ENCODE measurements at regions not wholly inside any gene's neighbourhood (a gene's known extent, or its start where the extent isn't known, plus 50 kb on each side); places are given as distances from the start of the nearest gene placed in this dataset.

GRCh38 chr11:129578006-129578405, 202.4 kb downstream of the BARX2 start:
- Histone ChIP-seq H3K36me3 (ENCODE audit: control insufficient read depth in 1 of 2, insufficient read depth in 2 of 2, low read length in 2 of 2) (no peaks in the 10 kb centered on the region), H3K4me1 (ENCODE audit: control insufficient read depth in 1 of 2, insufficient read depth in 2 of 2, low read length in 2 of 2) (no peaks in the 10 kb centered on the region), H3K9ac (ENCODE audit: low read length) (no peak overlapping the region), H3K4me3 (replicated peaks in 1 of 2; ENCODE audit: low read depth in 1 of 2, low read length in 2 of 2) (no peak overlapping the region), H3K9me2 (ENCODE audit: insufficient read depth) (no peaks in the 10 kb centered on the region), H3K4me2 (ENCODE audit: low read length) (no peak overlapping the region), H3K79me2 (ENCODE audit: insufficient read depth, low read length) (no peaks in the 10 kb centered on the region), H4K20me1 (ENCODE audit: insufficient read depth) (no peaks in the 10 kb centered on the region), H3K27me3 (ENCODE audit: insufficient read depth, low read length) (peaks cover 3% of the 10 kb centered on the region; the same call in 1 of the 2 replicates), H3K27ac (ENCODE audit: low read depth, low read length) (no peak overlapping the region), H3K9me3 (ENCODE audit: control insufficient read depth in 1 of 2, insufficient read depth in 1 of 2, low read depth in 1 of 2, low read length in 2 of 2) (no peaks in the 10 kb centered on the region), H2AFZ (ENCODE audit: low read depth, low read length, poor library complexity, severe bottlenecking) (no peak overlapping the region)
- ChIA-PET RAD21 (ENCODE audit: low non-redundant PET in 1 of 2, low total read pairs in 2 of 2, uncharacterized antibody in 2 of 2, unreplicated experiment in 2 of 2) (no interaction called here), CTCF (no interaction called here), POLR2A (no interaction called here)
- ATAC-seq (no peak), DNase-seq (ENCODE audit: low read depth, low spot score) (no peak)
- intact Hi-C loops (cut with micrococcal nuclease) = no loop called here
- BruUV-seq (replicated peaks) = no TSS peak
- no peak for TF ChIP-seq CTCF (IDR thresholded peaks at IDR 0.05 in 2 of 3, conservative IDR thresholded peaks at IDR 0.05 in 1 of 3; ENCODE audit: borderline replicate concordance in 1 of 3, insufficient read depth in 1 of 3, low read depth in 2 of 3, low read length in 2 of 3)
- TF ChIP-seq SRF (IDR thresholded peaks at IDR 0.05; ENCODE audit: low read depth) = no peak
- no peak for TF ChIP-seq MAX (IDR thresholded peaks at IDR 0.05)
- no peak for TF ChIP-seq JUND (IDR thresholded peaks at IDR 0.05)
- TF ChIP-seq ELF1 (IDR thresholded peaks at IDR 0.05; ENCODE audit: borderline replicate concordance, low read depth) = no peak
- TF ChIP-seq FOSL1 (IDR thresholded peaks at IDR 0.05; ENCODE audit: low read depth) = no peak
- TF ChIP-seq YY1 (IDR thresholded peaks at IDR 0.05; ENCODE audit: extremely low read depth, insufficient replicate concordance, low read depth, low read length) = no peak
- no peak for TF ChIP-seq ZFX (IDR thresholded peaks at IDR 0.05)
- TF ChIP-seq EZH2phosphoT487 (IDR thresholded peaks at IDR 0.05; ENCODE audit: borderline replicate concordance) = no peak
- no peak for TF ChIP-seq POLR2A (IDR thresholded peaks at IDR 0.05; ENCODE audit: borderline replicate concordance, extremely low read depth, insufficient read depth, insufficient read length)
- TF ChIP-seq ZBTB33 (IDR thresholded peaks at IDR 0.05; ENCODE audit: extremely low read depth, insufficient replicate concordance, low read length) = no peak
- TF ChIP-seq SP1 (IDR thresholded peaks at IDR 0.05; ENCODE audit: low read depth) = no peak

Measured in HCT116 (cell line).